Erythroblast (primary cell): ENCODE measurements at regions not wholly inside any gene's neighbourhood (a gene's known extent, or its start where the extent isn't known, plus 50 kb on each side); places are given as distances from the start of the nearest gene placed in this dataset.

Experiments
- DNase-seq, 2 experiments: peaks; one replicate each; lab custom pipeline; 2025; lab: John Stamatoyannopoulos, UW
- GATA1 ChIP-seq: IDR thresholded peaks from 2 replicates; pipeline ENCODE4 v1.6.1; 2011; ENCODE audit warnings: low read depth, mild to moderate bottlenecking, control low read depth, low read length, moderate library complexity
- POLR2A ChIP-seq: IDR thresholded peaks from 2 replicates; pipeline ENCODE4 v1.6.1; 2011; ENCODE audit warnings: mild to moderate bottlenecking, low read length

DNA sequence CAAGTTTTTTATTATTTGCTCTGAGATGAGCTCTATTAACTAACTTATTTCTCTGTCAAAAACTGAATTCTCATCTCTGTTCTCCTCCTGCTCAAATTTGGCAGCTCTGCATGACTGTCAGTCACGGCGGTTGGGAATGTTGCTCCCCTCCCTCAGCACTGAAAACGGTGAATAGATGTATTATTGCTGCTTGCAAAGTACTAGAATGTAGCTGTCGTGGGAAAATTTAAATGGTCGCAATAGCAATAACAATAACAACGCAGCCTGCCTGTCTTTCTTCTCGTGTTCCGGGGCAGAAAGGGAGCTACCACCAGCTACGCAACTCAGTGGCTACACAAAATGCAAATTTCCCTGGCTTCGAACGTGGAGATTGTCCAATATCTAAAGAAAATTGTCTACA is 125.6 kb upstream of the FRY start:
- TF ChIP-seq GATA1 (no peak), POLR2A (no peak)
- DNase-seq = no peak

DNA sequence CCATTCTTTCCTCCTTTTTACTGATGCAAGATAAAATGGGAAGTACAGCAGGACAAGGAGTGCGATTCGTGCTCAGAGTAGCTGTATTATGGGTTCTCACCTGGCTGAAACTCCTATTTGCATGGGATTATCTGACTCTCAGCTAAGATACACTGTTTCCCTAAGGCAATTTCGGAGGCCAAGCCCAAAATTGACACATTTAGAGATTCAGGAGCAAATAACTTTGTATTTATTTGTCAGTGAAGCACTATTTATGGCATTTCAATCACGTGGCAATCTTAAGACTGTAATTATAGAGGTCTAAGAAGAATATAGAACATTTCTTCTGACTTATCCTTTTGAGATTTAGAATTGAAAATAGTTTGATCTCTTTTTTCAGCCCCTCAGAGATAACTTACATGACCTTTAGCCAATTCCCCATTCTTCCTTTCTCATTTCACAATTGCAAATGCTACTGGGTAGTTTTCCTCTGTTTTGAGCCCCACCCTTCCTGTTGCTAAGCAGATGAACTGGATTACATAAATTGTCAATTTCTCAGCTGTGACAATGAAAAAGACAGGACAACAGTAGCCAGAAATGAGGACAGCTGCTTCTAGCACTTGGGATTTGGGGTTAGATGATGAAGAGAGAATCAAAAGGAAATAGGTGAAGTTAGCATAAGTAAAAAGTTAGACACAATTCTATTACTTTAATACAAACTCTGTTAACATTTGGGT is 122.7 kb upstream of the FRY start:
- TF ChIP-seq POLR2A (no peak), GATA1 (no peak)
- no peak for DNase-seq

DNA sequence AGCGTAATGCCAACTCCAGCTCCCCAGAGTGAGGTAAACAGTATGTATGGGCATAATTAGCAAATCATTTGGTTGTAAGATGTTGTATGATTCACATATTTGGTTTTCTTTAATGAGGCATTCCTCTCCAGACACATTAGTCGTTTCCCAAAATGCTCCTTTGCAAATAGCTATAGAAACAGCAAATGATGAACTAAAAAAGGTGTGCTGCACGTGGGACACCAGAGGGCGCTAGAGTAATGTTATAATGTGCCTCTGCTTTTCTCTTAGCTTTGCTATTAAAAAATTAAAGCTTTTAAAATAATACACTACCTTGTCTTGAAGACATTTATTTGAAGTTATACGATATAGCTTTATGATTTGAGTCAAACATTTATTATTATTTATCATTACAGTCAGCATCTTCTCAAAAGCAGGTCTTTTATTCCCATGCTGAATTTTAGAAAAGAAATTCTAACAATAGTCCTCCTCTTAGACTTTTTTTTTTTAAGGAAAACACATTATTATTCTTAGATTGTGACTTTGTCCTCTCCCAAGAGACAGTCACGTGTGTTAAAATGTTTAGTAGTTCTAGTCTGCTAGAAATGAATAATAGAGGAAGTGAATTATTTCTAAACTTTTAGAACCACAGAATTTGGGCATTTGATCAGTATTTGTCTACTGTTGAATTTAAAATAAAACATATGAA is 121.6 kb upstream of the FRY start:
- peak; percentile 51 to 81 for DNase-seq
- TF ChIP-seq POLR2A (no peak), GATA1 (no peak)

- TF ChIP-seq GATA1 (no peak), POLR2A (no peak)
- no peak for DNase-seq
Observed at GRCh38 chr13:31910633-31911032, 120.9 kb upstream of the FRY start.

DNA sequence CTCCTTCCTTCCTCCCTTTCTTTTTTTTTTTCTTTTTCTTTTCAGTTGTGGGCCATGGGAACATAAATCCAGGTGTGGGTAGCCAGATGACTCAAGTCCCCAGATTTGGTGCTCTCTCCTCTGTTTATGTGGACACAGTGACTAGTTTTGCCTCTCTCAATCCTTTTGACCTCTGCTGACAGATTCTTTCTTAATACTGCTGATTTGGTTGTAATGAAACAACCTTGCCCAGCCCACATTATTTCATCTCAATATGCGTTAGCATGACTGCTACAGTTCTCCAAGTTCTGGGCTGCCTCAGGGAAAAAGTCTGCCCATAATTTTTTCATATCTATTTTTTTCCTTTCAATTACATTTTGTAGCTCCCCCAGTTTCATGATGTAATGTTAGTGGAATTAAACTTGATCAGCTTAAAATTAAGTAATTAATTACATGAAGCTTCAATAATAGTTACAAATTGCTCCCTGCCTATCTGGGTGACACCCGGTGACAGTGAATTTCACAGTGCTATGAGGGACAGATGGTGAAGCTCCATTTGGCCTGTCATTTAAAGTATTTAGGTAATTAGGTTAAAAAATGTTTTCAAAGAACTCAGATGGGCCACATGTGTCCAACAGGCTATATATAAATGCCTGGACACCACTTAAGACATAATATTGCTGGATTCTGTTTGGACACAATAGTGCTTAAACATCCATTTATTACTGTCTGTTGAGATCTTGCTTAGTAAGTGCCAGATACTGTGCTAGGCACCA is 118.8 kb upstream of the FRY start:
- TF ChIP-seq GATA1 (no peak), POLR2A (no peak)
- DNase-seq = no peak

- no peak for DNase-seq
- TF ChIP-seq GATA1 (no peak), POLR2A (no peak)
Observed at GRCh38 chr13:31913459-31913858, 118.1 kb upstream of the FRY start.

- DNase-seq = no peak
- TF ChIP-seq POLR2A = no peak
- no peak for TF ChIP-seq GATA1
Observed at GRCh38 chr13:31914843-31915242, 116.7 kb upstream of the FRY start.

GRCh38 chr13:31918707-31919106 is 112.9 kb upstream of the FRY start:
- TF ChIP-seq POLR2A (no peak), GATA1 (no peak)
- no peak for DNase-seq

GRCh38 chr13:31919241-31919640 is 112.3 kb upstream of the FRY start:
- TF ChIP-seq GATA1 (no peak), POLR2A (no peak)
- no peak for DNase-seq

GRCh38 chr13:31919971-31920726 is 111.4 kb upstream of the FRY start:
- TF ChIP-seq GATA1 (no peak), POLR2A (no peak)

GRCh38 chr13:31920727-31921100 is 110.9 kb upstream of the FRY start:
- no peak for DNase-seq
- TF ChIP-seq POLR2A (no peak), GATA1 (no peak)

More at GRCh38 chr13:31919971-31920726, 111.4 kb upstream of the FRY start:
- DNase-seq = no peak

DNA sequence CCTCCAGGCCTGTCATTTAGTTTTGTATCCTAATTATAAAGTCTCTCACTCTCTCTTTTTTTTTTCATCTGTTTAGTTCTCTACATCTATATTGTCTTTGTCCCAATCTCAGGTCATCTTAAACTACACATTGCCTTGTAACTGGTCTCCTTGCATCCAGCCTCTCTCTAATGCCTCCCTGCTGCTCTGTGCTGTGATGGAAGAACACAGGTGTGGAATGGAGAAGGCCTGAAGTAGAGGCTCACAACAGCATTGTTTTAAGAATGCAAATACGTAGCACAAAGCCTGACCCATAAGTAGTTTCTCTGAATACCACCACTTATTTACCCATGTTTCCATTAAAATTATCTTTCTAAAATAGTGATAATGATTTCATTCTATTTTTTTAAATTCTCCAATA is 108.8 kb upstream of the FRY start:
- TF ChIP-seq GATA1 (no peak), POLR2A (no peak)
- no peak for DNase-seq

DNA sequence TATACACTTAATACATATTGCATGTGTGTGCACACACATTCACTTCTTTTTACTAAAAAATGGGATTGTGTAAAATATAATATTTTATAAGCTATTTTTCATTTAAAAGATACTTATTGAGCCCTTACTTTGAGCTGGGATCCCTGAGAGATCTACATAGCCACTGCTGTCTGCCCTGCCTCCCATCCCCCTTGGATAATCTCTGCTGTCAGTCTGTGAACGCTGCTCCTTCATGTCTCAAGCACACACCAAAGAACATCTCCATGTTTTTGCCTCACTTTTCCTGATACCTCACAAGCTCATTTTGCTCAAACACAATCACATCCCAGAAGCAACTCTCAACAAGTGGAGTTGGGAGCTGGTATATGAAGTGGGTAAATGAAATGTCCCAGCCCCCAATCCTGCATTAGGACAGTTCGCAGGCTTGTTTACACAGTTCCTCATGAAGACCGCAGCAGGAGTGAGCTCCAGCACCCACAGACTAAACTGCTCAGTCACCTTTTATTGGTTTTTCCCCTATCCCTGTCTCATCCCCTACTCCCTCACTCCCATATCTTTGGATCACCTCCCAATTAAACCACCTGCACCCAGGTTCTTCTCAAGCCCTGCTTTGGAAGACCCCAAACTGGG is 108.3 kb upstream of the FRY start:
- DNase-seq = no peak

More for the DNA sequence above, 108.3 kb upstream of the FRY start:
- TF ChIP-seq POLR2A (no peak), GATA1 (no peak)
